ENCODE measurements at regions not wholly inside any gene's neighbourhood (a gene's known extent, or its start where the extent isn't known, plus 50 kb on each side); places are given as distances from the start of the nearest gene placed in this dataset.
"Not testable (repeated sequence)": the region's sequence is repeated elsewhere in the genome, so short reads cannot be mapped to it uniquely, and the experiment has no call there.

- not testable (repeated sequence) for H3K4me3 ChIP-seq (ENCODE audit: low read depth, low read length); H3K9ac ChIP-seq (ENCODE audit: low read length); H3K4me1 ChIP-seq (ENCODE audit: control insufficient read depth, insufficient read depth, low read length); H3K36me3 ChIP-seq (ENCODE audit: control insufficient read depth, insufficient read depth, low read length); H3K27me3 ChIP-seq (ENCODE audit: control insufficient read depth, insufficient read depth, low read length); H3K9me3 ChIP-seq (ENCODE audit: control insufficient read depth, insufficient read depth, low read depth, low read length); H3K27ac ChIP-seq (ENCODE audit: low read depth, low read length)
Measured at GRCh38 chr3:83217595-83218118, 1456.2 kb upstream of the GBE1 start.

GRCh38 chr3:83216919-83217594 is 1455.6 kb upstream of the GBE1 start:
- Histone ChIP-seq H3K4me1 (ENCODE audit: control insufficient read depth, insufficient read depth, low read length) (no peaks in the 10 kb centered on the region), H3K9ac (ENCODE audit: low read length) (no peak overlapping the region), H3K9me3 (ENCODE audit: control insufficient read depth, insufficient read depth, low read depth, low read length) (no peaks in the 10 kb centered on the region), H3K27ac (ENCODE audit: low read depth, low read length) (no peak overlapping the region), H3K4me3 (ENCODE audit: low read depth, low read length) (no peak overlapping the region), H3K36me3 (ENCODE audit: control insufficient read depth, insufficient read depth, low read length) (no peaks in the 10 kb centered on the region), H3K27me3 (ENCODE audit: control insufficient read depth, insufficient read depth, low read length) (no peaks in the 10 kb centered on the region)

- Histone ChIP-seq H3K27me3 (ENCODE audit: control insufficient read depth, insufficient read depth, low read length) (no peaks in the 10 kb centered on the region), H3K9ac (ENCODE audit: low read length) (no peak overlapping the region), H3K27ac (ENCODE audit: low read depth, low read length) (no peak overlapping the region), H3K9me3 (ENCODE audit: control insufficient read depth, insufficient read depth, low read depth, low read length) (no peaks in the 10 kb centered on the region), H3K4me3 (ENCODE audit: low read depth, low read length) (no peak overlapping the region), H3K4me1 (ENCODE audit: control insufficient read depth, insufficient read depth, low read length) (peaks cover 6% of the 10 kb centered on the region; the same call in 1 of the 2 replicates), H3K36me3 (ENCODE audit: control insufficient read depth, insufficient read depth, low read length) (no peaks in the 10 kb centered on the region)
Measured at GRCh38 chr3:83195243-83195642, 1433.8 kb upstream of the GBE1 start.

GRCh38 chr3:83193526-83193925 is 1432.1 kb upstream of the GBE1 start:
- H3K36me3 ChIP-seq (ENCODE audit: control insufficient read depth, insufficient read depth, low read length) = no peaks in the 10 kb centered on the region
- H3K4me3 ChIP-seq (ENCODE audit: low read depth, low read length) = no peak overlapping the region
- H3K27ac ChIP-seq (ENCODE audit: low read depth, low read length) = no peak overlapping the region
- H3K9ac ChIP-seq (ENCODE audit: low read length) = no peak overlapping the region
- H3K27me3 ChIP-seq (ENCODE audit: control insufficient read depth, insufficient read depth, low read length) = no peaks in the 10 kb centered on the region
- peaks cover 6% of the 10 kb centered on the region; the same call in 1 of the 2 replicates for H3K4me1 ChIP-seq (ENCODE audit: control insufficient read depth, insufficient read depth, low read length)
- H3K9me3 ChIP-seq (ENCODE audit: control insufficient read depth, insufficient read depth, low read depth, low read length) = no peaks in the 10 kb centered on the region

GRCh38 chr3:83189634-83190033 is 1428.2 kb upstream of the GBE1 start:
- Histone ChIP-seq H3K9ac (ENCODE audit: low read length) (no peak overlapping the region), H3K27ac (ENCODE audit: low read depth, low read length) (no peak overlapping the region), H3K9me3 (ENCODE audit: control insufficient read depth, insufficient read depth, low read depth, low read length) (0 out of 2 replicates have a peak, but pooled peaks cover 6% of the 10 kb centered on the region), H3K27me3 (ENCODE audit: control insufficient read depth, insufficient read depth, low read length) (no peaks in the 10 kb centered on the region), H3K4me1 (ENCODE audit: control insufficient read depth, insufficient read depth, low read length) (peaks cover 6% of the 10 kb centered on the region; the same call in 1 of the 2 replicates), H3K36me3 (ENCODE audit: control insufficient read depth, insufficient read depth, low read length) (no peaks in the 10 kb centered on the region), H3K4me3 (ENCODE audit: low read depth, low read length) (no peak overlapping the region)

- Histone ChIP-seq H3K4me3 (ENCODE audit: low read depth, low read length) (no peak overlapping the region), H3K36me3 (ENCODE audit: control insufficient read depth, insufficient read depth, low read length) (no peaks in the 10 kb centered on the region), H3K9ac (ENCODE audit: low read length) (no peak overlapping the region), H3K4me1 (ENCODE audit: control insufficient read depth, insufficient read depth, low read length) (no peaks in the 10 kb centered on the region; the same call in 1 of the 2 replicates), H3K27ac (ENCODE audit: low read depth, low read length) (no peak overlapping the region), H3K27me3 (ENCODE audit: control insufficient read depth, insufficient read depth, low read length) (no peaks in the 10 kb centered on the region), H3K9me3 (ENCODE audit: control insufficient read depth, insufficient read depth, low read depth, low read length) (no peaks in the 10 kb centered on the region)
Measured at GRCh38 chr3:83169473-83169872, 1408.0 kb upstream of the GBE1 start.

- Histone ChIP-seq H3K27me3 (ENCODE audit: control insufficient read depth, insufficient read depth, low read length) (no peaks in the 10 kb centered on the region), H3K9ac (ENCODE audit: low read length) (no peak overlapping the region), H3K9me3 (ENCODE audit: control insufficient read depth, insufficient read depth, low read depth, low read length) (no peaks in the 10 kb centered on the region), H3K4me3 (ENCODE audit: low read depth, low read length) (no peak overlapping the region), H3K36me3 (ENCODE audit: control insufficient read depth, insufficient read depth, low read length) (no peaks in the 10 kb centered on the region), H3K4me1 (ENCODE audit: control insufficient read depth, insufficient read depth, low read length) (no peaks in the 10 kb centered on the region), H3K27ac (ENCODE audit: low read depth, low read length) (no peak overlapping the region)
Measured at GRCh38 chr3:83150896-83151295, 1389.5 kb upstream of the GBE1 start.

- Histone ChIP-seq H3K4me1 (ENCODE audit: control insufficient read depth, insufficient read depth, low read length) (no peaks in the 10 kb centered on the region), H3K9ac (ENCODE audit: low read length) (no peak overlapping the region), H3K9me3 (ENCODE audit: control insufficient read depth, insufficient read depth, low read depth, low read length) (no peaks in the 10 kb centered on the region), H3K27ac (ENCODE audit: low read depth, low read length) (no peak overlapping the region), H3K27me3 (ENCODE audit: control insufficient read depth, insufficient read depth, low read length) (no peaks in the 10 kb centered on the region), H3K36me3 (ENCODE audit: control insufficient read depth, insufficient read depth, low read length) (no peaks in the 10 kb centered on the region), H3K4me3 (ENCODE audit: low read depth, low read length) (no peak overlapping the region)
Measured at GRCh38 chr3:83140983-83141382, 1379.5 kb upstream of the GBE1 start.

- Histone ChIP-seq H3K27me3 (ENCODE audit: control insufficient read depth, insufficient read depth, low read length) (no peaks in the 10 kb centered on the region), H3K27ac (ENCODE audit: low read depth, low read length) (no peak overlapping the region), H3K4me3 (ENCODE audit: low read depth, low read length) (no peak overlapping the region), H3K9me3 (ENCODE audit: control insufficient read depth, insufficient read depth, low read depth, low read length) (no peaks in the 10 kb centered on the region), H3K9ac (ENCODE audit: low read length) (no peak overlapping the region), H3K4me1 (ENCODE audit: control insufficient read depth, insufficient read depth, low read length) (no peaks in the 10 kb centered on the region), H3K36me3 (ENCODE audit: control insufficient read depth, insufficient read depth, low read length) (no peaks in the 10 kb centered on the region)
Measured at GRCh38 chr3:83131236-83131635, 1369.8 kb upstream of the GBE1 start.

- H3K9me3 ChIP-seq (ENCODE audit: control insufficient read depth, insufficient read depth, low read depth, low read length) = no peaks in the 10 kb centered on the region
- no peaks in the 10 kb centered on the region for H3K36me3 ChIP-seq (ENCODE audit: control insufficient read depth, insufficient read depth, low read length)
- H3K9ac ChIP-seq (ENCODE audit: low read length) = no peak overlapping the region
- no peaks in the 10 kb centered on the region for H3K4me1 ChIP-seq (ENCODE audit: control insufficient read depth, insufficient read depth, low read length)
- no peak overlapping the region for H3K4me3 ChIP-seq (ENCODE audit: low read depth, low read length)
- H3K27ac ChIP-seq (ENCODE audit: low read depth, low read length) = no peak overlapping the region
- no peaks in the 10 kb centered on the region for H3K27me3 ChIP-seq (ENCODE audit: control insufficient read depth, insufficient read depth, low read length)
Measured at GRCh38 chr3:83122774-83123350, 1361.4 kb upstream of the GBE1 start.

GRCh38 chr3:83093222-83093572 is 1331.8 kb upstream of the GBE1 start:
- Histone ChIP-seq H3K27me3 (ENCODE audit: control insufficient read depth, insufficient read depth, low read length) (no peaks in the 10 kb centered on the region), H3K36me3 (ENCODE audit: control insufficient read depth, insufficient read depth, low read length) (no peaks in the 10 kb centered on the region), H3K9me3 (ENCODE audit: control insufficient read depth, insufficient read depth, low read depth, low read length) (no peaks in the 10 kb centered on the region), H3K4me1 (ENCODE audit: control insufficient read depth, insufficient read depth, low read length) (no peaks in the 10 kb centered on the region), H3K4me3 (ENCODE audit: low read depth, low read length) (no peak overlapping the region), H3K27ac (ENCODE audit: low read depth, low read length) (no peak overlapping the region), H3K9ac (ENCODE audit: low read length) (no peak overlapping the region)

All from HUES6 (cell line).